HG03280 (cell line): ENCODE measurements at regions not wholly inside any gene's neighbourhood (a gene's known extent, or its start where the extent isn't known, plus 50 kb on each side); places are given as distances from the start of the nearest gene placed in this dataset.
"Not testable (repeated sequence)": the region's sequence is repeated elsewhere in the genome, so short reads cannot be mapped to it uniquely, and the experiment has no call there.

Source experiments
- ATAC-seq: cut with Tn5 transposase; IDR thresholded peaks from one replicate; pipeline ENCODE4 v1.9.1; 2021; ENCODE audit warnings: mild to moderate bottlenecking, moderate library complexity; ENCODE audit not compliant: unreplicated experiment

- ATAC-seq, result no peak
Observed at GRCh38 chr11:11220786-11221185, 132.3 kb downstream of the CSNK2A3 start.

GRCh38 chr11:11218629-11218986 is 134.4 kb downstream of the CSNK2A3 start:
- no peak for ATAC-seq

DNA sequence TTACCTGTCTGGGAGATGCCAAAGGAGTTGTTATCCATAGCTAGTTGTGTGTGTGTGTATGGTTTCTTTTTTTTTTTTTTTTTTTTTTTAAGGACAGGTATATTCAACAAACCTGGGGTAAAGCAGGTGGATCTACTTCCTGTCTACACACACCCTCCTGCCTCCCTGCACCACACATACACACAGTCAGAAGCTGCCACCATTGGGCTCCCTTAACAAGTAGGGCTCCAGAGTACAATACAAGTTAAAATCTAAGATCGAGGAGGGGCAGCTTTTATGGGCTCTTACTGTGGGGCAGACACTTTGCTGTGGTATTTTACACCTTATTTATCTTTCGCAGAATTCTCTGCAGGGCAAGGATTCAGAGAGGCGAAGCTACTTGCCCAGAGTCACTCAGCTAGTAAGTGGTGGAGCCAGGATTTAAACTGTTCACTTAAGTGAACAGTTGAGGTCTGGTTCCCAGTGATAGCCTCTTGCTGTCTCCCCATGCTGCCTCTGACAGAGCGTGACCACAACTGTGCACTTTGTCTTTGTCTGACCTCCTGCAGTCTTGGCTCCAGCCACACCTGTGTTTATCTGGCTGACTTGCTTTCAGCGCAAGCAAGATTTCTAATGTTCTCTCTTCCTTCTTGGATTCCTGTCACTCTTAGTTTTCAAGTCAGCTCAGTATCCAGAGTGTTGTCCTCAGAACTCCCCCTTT is 135.0 kb downstream of the CSNK2A3 start:
- no peak for ATAC-seq

DNA sequence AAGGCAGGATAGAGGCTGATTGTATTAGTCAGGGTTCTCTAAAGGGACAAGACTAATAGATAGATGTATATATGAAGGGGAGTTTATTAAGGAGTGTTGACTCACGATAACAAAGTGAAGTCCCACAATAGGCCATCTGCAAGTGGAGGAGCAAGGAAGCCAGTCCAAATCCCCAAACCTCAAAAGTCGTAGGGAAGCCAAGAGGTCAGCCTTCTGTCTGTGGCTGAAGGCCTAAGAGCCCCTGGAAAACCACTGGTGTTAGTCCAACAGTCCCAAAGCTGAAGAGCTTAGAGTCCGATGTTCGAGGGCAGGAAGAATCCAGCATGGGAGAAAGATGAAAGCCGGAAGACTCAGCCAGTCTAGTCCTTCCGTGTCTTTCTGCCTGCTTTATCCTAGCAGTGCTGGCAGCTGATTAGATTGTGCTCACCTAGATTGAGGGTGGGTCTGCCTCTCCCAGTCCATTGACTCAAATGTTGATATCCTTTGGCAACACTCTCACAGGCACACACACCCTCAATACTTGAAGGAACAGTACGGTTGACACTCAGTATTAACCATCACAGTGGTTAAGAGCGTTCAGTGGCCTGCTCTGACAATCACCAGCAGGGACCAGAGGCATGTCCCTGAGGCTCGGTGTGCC is 135.6 kb downstream of the CSNK2A3 start:
- no peak for ATAC-seq

DNA sequence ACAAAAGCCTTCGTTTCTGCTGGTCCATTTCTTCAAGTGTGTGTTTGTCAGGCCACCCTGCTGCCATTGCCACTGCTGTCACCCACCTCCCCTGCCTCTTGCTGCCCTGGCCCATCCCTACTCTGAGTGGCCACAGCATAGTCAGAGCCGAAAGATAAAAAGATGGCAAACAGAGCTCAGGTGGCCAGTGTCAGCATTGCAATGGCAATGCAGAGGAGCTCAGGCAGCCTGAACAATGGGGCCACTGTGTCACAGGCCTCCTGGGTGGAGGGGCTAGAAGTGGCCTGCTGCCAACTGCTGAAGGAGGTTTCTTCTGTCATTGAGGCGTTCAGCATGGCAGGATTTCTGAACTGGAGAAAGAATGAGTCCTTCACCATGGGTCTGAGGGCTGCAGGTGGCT is 137.1 kb downstream of the CSNK2A3 start:
- ATAC-seq, result no peak

GRCh38 chr11:11215058-11215815 is 137.8 kb downstream of the CSNK2A3 start:
- no peak for ATAC-seq

DNA sequence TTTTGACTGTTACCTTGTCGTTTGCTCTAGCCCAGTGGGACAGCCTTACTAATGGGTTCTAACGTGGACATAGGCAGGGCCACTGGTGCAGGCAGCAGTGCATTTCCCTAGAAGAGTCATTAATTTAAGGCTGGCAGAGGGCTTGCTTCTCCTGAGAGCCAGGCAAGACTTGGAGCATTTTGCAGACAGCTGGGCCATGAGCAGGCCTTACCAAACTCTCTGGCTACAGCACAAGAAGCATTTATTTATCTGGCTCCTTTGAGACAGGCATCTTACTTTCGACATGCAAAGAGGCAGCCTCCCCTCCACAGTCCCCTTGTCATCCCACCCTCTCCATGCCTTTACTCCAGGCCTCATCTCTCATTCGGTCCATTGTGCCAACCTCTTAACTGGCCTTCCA is 139.9 kb downstream of the CSNK2A3 start:
- no peak for ATAC-seq

DNA sequence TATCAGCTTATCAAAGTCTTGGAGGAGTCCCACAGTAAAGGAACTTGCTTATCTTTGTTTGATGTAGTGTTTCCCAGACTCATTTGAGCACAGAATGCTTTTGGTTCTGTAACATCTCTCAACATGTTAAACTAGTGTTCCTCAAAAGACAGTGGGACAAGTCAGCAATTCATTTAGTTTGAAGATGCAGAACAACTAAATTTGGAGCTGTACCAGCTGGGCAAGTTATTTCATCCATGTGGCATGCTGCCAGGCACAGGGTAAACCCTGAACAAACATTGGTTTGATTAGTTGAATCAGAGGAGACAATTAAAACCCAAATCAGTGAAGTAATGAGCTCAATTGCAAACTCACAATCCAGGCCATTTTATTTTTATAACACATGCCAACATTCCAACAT is 141.2 kb downstream of the CSNK2A3 start:
- ATAC-seq, result no peak

- ATAC-seq, result no peak
Observed at GRCh38 chr11:11211186-11211585, 141.9 kb downstream of the CSNK2A3 start.

GRCh38 chr11:11210446-11210845 is 142.6 kb downstream of the CSNK2A3 start:
- ATAC-seq, result no peak

- no peak for ATAC-seq
Observed at GRCh38 chr11:11209967-11210366, 143.1 kb downstream of the CSNK2A3 start.

GRCh38 chr11:11208994-11209393 is 144.1 kb downstream of the CSNK2A3 start:
- ATAC-seq, result no peak

GRCh38 chr11:11207428-11207827 is 145.6 kb downstream of the CSNK2A3 start:
- ATAC-seq, result no peak

DNA sequence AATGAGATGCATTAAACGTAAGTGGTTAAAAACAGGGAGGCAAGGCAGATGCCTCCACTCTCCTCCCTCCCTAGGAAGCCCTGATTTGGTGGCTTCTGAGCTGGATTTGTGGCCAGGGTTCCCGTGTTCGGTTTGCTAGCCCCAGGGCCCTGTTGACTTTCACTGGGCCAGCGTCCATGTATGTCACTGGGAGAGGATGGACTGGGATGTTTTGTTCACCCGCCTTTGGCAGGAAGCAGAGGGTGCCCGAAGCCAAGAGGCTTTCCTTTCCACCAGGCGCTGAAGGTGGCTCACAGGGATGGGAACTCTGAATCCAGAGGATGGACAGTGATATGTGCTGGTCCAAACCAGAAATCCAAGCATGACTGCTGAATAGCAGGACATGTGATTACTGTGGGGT is 146.6 kb downstream of the CSNK2A3 start:
- ATAC-seq, result no peak

GRCh38 chr11:11202885-11203284 is 150.2 kb downstream of the CSNK2A3 start:
- no peak for ATAC-seq

- ATAC-seq, result not testable (repeated sequence)
Observed at GRCh38 chr11:11201302-11201701, 151.7 kb downstream of the CSNK2A3 start.

- ATAC-seq, result no peak
Observed at GRCh38 chr11:11192541-11192940, 160.5 kb downstream of the CSNK2A3 start.

DNA sequence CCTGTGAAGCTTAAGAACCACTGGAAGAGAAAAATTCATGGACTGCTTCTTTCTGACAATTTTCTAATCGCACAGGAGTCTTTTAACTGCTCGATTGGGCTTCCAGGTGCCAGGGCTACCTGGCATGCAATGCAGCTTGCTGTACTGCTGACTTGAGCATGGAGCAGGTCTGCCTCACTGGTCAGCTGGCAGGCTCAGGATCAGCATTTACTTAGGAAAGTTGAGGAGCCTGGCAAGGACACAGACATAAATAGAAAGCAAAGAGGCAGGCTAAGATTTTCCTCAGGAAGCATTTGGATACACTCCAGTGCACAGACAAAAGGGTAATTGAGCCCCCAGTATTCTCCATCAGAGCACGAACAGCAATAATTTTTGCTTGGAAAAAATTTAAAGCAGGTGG is 163.5 kb downstream of the CSNK2A3 start:
- ATAC-seq, result no peak

DNA sequence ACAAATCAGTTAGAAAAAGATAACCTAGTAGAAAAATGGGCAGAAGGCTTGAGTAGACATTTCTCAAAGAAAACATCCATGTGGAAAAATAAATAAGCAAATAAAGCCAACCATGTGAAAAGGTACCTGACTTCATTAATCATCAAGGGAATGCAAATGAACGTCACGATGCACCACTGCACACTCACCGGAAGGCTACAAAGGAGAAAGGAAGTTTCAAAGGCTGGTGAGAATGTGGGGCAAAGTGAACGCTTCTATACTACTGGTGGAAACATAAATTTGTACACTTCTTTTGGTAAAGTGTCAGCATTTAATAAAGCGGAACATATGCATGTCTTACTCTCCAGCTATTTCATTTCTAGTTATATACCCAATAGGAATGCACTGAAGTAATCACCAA is 166.8 kb downstream of the CSNK2A3 start:
- ATAC-seq, result no peak

- ATAC-seq, result no peak
Observed at GRCh38 chr11:11182261-11182660, 170.8 kb downstream of the CSNK2A3 start.

DNA sequence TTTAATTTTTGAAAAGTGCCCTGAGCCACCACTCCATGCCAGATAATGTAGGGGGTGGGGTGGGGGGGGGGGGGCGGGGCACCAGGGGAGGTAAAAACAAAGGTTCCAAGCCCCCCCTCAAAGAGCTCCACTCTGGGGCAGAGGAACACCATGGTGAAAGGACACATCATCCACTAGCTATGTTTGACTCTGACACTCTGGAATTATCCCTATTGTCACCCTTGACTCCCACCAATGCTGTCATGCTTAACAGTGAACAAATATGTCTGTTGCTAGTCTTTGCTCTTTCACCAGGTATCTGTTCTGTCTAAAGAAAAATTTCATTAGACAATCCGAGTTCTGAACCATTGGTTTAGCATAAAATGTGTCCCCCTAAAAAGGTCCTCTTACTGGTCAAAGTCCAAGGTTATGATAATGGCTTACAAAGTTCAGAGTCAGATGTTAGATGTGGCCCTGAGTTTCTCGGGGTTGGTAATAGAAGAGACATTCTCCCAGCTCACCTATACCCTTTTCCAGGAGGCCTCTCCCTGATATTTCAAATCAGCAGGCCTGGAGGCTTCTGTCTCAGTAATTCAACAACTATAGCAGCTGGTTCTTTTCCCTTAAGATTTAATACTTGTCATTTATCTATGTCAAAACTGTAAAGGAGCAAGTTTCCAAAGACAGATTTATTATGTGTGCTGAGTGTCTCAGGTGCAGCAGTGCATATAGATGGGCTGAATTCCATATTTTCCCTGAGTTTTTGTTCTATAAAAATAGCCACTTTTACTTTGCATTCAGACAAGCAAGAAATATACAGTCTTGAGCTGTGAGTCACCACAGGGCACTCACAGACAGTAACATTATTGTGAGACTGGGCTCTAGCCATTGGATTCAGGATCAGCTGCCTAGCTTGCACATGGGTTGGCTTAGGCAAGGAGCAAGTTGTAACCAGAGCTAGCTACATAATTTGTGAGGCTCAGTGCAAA is 174.1 kb downstream of the CSNK2A3 start:
- no peak for ATAC-seq
